ENCODE measurements at regions not wholly inside any gene's neighbourhood (a gene's known extent, or its start where the extent isn't known, plus 50 kb on each side); places are given as distances from the start of the nearest gene placed in this dataset.
"Not testable (repeated sequence)": the region's sequence is repeated elsewhere in the genome, so short reads cannot be mapped to it uniquely, and the experiment has no call there.

DNA sequence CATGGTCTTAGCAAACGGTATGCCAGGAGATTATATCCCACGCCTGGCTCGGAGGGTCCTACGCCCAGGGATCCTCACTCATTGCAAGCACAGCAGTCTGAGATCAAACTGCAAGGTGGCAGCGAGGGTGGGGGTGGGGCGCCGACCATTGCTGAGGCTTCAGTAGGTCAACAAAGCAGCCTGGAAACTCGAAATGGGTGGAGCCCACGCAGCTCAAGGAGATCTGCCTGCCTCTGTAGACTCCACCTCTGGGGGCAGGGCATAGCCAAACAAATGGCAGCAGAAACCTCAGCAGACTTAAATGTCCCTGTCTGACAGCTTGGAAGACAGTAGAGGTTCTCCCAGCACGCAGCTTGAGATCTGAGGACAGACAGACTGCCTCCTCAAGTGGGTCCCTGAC, 172.7 kb upstream of the IRAK1BP1 start:
- not testable (repeated sequence) for TF ChIP-seq BHLHE40 (IDR thresholded peaks at IDR 0.05; ENCODE audit: borderline replicate concordance); ARNT (IDR thresholded peaks at IDR 0.05); FOXA1 (IDR thresholded peaks at IDR 0.05); SP1 (IDR thresholded peaks at IDR 0.05); TARDBP (IDR thresholded peaks at IDR 0.05); FOXM1 (IDR thresholded peaks at IDR 0.05; ENCODE audit: borderline replicate concordance); HDGF (IDR thresholded peaks at IDR 0.05; ENCODE audit: borderline replicate concordance); ELF4 (IDR thresholded peaks at IDR 0.05); SUZ12 (IDR thresholded peaks at IDR 0.05); L3MBTL2 (conservative IDR thresholded peaks at IDR 0.05)
